Bronchial epithelial cell (primary cell): ENCODE measurements at regions not wholly inside any gene's neighbourhood (a gene's known extent, or its start where the extent isn't known, plus 50 kb on each side); places are given as distances from the start of the nearest gene placed in this dataset.
A peak's percentile ranks its signal among the peaks of the same experiment; 100 is the strongest.

Experiments
- DNase-seq: peaks from one replicate; pipeline ENCODE4 v3.0.0-alpha.2; 2010; ENCODE audit warnings: low read depth
- FAIRE-seq: peaks from 2 replicates; lab custom pipeline; 2011; peaks lifted over from hg19 to GRCh38; lab: Jason Lieb, UNC
- H3K27me3 ChIP-seq: 2 replicates; pipeline ENCODE4 v1.5.1; 2011; ENCODE audit warnings: low read length; ENCODE audit not compliant: control insufficient read depth, insufficient read depth
- H3K36me3 ChIP-seq: 2 replicates; pipeline ENCODE4 v1.5.1; 2011; ENCODE audit warnings: low read length; ENCODE audit not compliant: control insufficient read depth, insufficient read depth
- H3K4me3 ChIP-seq: 2 replicates; pipeline ENCODE4 v1.5.1; 2011; ENCODE audit warnings: mild to moderate bottlenecking, low read depth, low read length, control low read depth
- CTCF ChIP-seq: IDR thresholded peaks from 2 replicates; pipeline ENCODE4 v1.5.1; 2011; ENCODE audit warnings: mild to moderate bottlenecking, moderate library complexity, low read length, control low read depth, inconsistent platforms; ENCODE audit not compliant: insufficient read depth, severe bottlenecking

GRCh38 chr5:84536797-84537196 lies 152.1 kb upstream of the EDIL3 start:
- no peak for TF ChIP-seq CTCF
- FAIRE-seq, result no peak
- DNase-seq, result no peak
- H3K27me3 ChIP-seq, result no peaks in the 10 kb centered on the region
- H3K36me3 ChIP-seq, result no peaks in the 10 kb centered on the region
- H3K4me3 ChIP-seq, result no peak overlapping the region

- Histone ChIP-seq H3K36me3 (no peaks in the 10 kb centered on the region), H3K4me3 (no peak overlapping the region), H3K27me3 (no peaks in the 10 kb centered on the region)
- no peak for TF ChIP-seq CTCF
- DNase-seq (peak; percentile 9), FAIRE-seq (no peak)
Measured at GRCh38 chr5:84535281-84535680, 150.6 kb upstream of the EDIL3 start.

GRCh38 chr5:84524491-84524890 lies 139.8 kb upstream of the EDIL3 start:
- no peak for TF ChIP-seq CTCF
- FAIRE-seq, result no peak
- H3K4me3 ChIP-seq, result no peak overlapping the region
- H3K36me3 ChIP-seq, result no peaks in the 10 kb centered on the region
- no peak for DNase-seq
- H3K27me3 ChIP-seq, result no peaks in the 10 kb centered on the region

GRCh38 chr5:84518862-84519261 lies 134.2 kb upstream of the EDIL3 start:
- FAIRE-seq, result peak; percentile 13
- no peak for TF ChIP-seq CTCF
- DNase-seq, result no peak
- no peak overlapping the region for H3K4me3 ChIP-seq
- no peaks in the 10 kb centered on the region for H3K27me3 ChIP-seq
- H3K36me3 ChIP-seq, result no peaks in the 10 kb centered on the region

- H3K4me3 ChIP-seq, result no peak overlapping the region
- H3K36me3 ChIP-seq, result no peaks in the 10 kb centered on the region
- DNase-seq (no peak), FAIRE-seq (no peak)
- no peak for TF ChIP-seq CTCF
- H3K27me3 ChIP-seq, result no peaks in the 10 kb centered on the region
Measured at GRCh38 chr5:84518370-84518769, 133.7 kb upstream of the EDIL3 start.

- H3K4me3 ChIP-seq, result no peak overlapping the region
- no peaks in the 10 kb centered on the region for H3K36me3 ChIP-seq
- no peak for DNase-seq
- no peak for TF ChIP-seq CTCF
- no peak for FAIRE-seq
- H3K27me3 ChIP-seq, result no peaks in the 10 kb centered on the region
Measured at GRCh38 chr5:84506625-84507024, 121.9 kb upstream of the EDIL3 start.
